A549 (cell line): ENCODE measurements at regions not wholly inside any gene's neighbourhood (a gene's known extent, or its start where the extent isn't known, plus 50 kb on each side); places are given as distances from the start of the nearest gene placed in this dataset.

ENCODE experiments used
- BHLHE40 ChIP-seq: IDR thresholded peaks from 2 replicates; pipeline ENCODE4 v1.6.1; 2012; ENCODE audit warnings: low read depth, low read length, inconsistent platforms
- CBX2 ChIP-seq: fragments of 200-600 bp; sonication (generic); IDR thresholded peaks from 2 replicates; pipeline ENCODE4 v1.6.1; 2016; ENCODE audit warnings: low read depth, mild to moderate bottlenecking, borderline replicate concordance
- CEBPB ChIP-seq, 2 experiments: fragments of >200 bp in 1 of 2; sonication (Bioruptor Twin) in 1 of 2; formaldehyde crosslinking in 1 of 2; IDR thresholded peaks; 2 replicates each; pipeline ENCODE4 v1.6.1; 2012 to 2016
- EP300 ChIP-seq, 2 experiments: fragments of >200 bp; sonication (Bioruptor Twin); formaldehyde crosslinking; IDR thresholded peaks; 2 replicates in 1 of 2; 3 replicates in 1 of 2; pipeline ENCODE4 v1.6.1; 2016 to 2017
- MAFK ChIP-seq: fragments of 450-650 bp; IDR thresholded peaks from 2 replicates; pipeline ENCODE4 v1.6.1; 2014; ENCODE audit not compliant: partially characterized antibody
- MAX ChIP-seq: IDR thresholded peaks from 2 replicates; pipeline ENCODE4 v1.6.1; 2012
- POLR2A ChIP-seq: IDR thresholded peaks from 2 replicates; pipeline ENCODE4 v1.6.1; 2012; ENCODE audit warnings: mild to moderate bottlenecking, low read length
- POLR2AphosphoS2 ChIP-seq: conservative IDR thresholded peaks from 2 replicates; pipeline ENCODE4 v1.6.1; 2012; ENCODE audit warnings: low read length, improper control_type of control experiment, inconsistent platforms
- REST ChIP-seq: fragments of 200-600 bp; sonication (generic); IDR thresholded peaks from 2 replicates; pipeline ENCODE4 v1.6.1; 2016; ENCODE audit warnings: antibody characterized with exemption, mild to moderate bottlenecking, moderate library complexity
- RFX5 ChIP-seq: fragments of 450-650 bp; IDR thresholded peaks from 2 replicates; pipeline ENCODE4 v1.7.1; 2014; ENCODE audit warnings: antibody characterized with exemption, mild to moderate bottlenecking, moderate library complexity
- TFCP2L1 ChIP-seq: fragments of 250-450 bp; sonication (Bioruptor Pico); IDR thresholded peaks from 2 replicates; pipeline ENCODE4 v1.5.0; 2021; ENCODE audit warnings: mild to moderate bottlenecking
- USF2 ChIP-seq: fragments of 450-650 bp; IDR thresholded peaks from 2 replicates; pipeline ENCODE4 v1.6.1; 2014; ENCODE audit warnings: antibody characterized with exemption
- TF ChIP-seq, protein P1 (sequence below): fragments of >200 bp; sonication (Bioruptor Twin); formaldehyde crosslinking; IDR thresholded peaks from 3 replicates; pipeline ENCODE4 v1.5.1; 2016

DNA sequence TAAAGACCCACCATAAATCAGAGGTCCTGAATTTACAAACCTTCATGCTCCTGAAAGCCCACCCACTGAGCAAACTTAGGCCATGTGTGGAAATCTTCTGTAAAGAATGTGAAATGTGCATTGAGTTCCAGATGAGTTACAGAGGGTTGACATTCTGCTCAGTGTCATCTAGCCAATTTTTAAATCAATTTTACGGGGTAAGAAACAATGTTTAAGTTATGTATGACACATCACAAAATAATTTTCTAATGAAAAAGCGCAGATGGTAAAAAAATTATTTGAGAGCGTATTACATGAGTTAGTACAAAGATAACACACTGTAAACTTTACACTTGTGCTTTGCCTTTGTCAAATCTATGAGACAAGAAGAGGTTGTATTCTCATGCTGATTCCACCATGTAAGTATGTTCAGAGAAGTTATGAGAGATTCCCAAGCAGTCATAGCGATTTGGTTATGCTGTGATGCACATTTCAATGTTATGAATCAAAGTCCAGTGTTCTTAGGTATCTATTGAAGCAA lies 446.3 kb downstream of the ADCYAP1 start:
- no peak for TF ChIP-seq EP300 (IDR thresholded peaks at IDR 0.05)
- no peak for TF ChIP-seq USF2
- no peak for TF ChIP-seq CEBPB (IDR thresholded peaks at IDR 0.05)
- no peak for TF ChIP-seq POLR2AphosphoS2
- TF ChIP-seq, protein P1, sequence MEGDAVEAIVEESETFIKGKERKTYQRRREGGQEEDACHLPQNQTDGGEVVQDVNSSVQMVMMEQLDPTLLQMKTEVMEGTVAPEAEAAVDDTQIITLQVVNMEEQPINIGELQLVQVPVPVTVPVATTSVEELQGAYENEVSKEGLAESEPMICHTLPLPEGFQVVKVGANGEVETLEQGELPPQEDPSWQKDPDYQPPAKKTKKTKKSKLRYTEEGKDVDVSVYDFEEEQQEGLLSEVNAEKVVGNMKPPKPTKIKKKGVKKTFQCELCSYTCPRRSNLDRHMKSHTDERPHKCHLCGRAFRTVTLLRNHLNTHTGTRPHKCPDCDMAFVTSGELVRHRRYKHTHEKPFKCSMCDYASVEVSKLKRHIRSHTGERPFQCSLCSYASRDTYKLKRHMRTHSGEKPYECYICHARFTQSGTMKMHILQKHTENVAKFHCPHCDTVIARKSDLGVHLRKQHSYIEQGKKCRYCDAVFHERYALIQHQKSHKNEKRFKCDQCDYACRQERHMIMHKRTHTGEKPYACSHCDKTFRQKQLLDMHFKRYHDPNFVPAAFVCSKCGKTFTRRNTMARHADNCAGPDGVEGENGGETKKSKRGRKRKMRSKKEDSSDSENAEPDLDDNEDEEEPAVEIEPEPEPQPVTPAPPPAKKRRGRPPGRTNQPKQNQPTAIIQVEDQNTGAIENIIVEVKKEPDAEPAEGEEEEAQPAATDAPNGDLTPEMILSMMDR = no peak
- no peak for TF ChIP-seq REST
- TF ChIP-seq POLR2A = no peak
- TF ChIP-seq BHLHE40 = no peak
- TF ChIP-seq RFX5 = no peak
- no peak for TF ChIP-seq MAFK
- no peak for TF ChIP-seq MAX
- TF ChIP-seq TFCP2L1 (CRISPR knock-in tag) = no peak
- no peak for TF ChIP-seq CBX2
